Liver (tissue), 8 donors: ENCODE measurements at regions not wholly inside any gene's neighbourhood (a gene's known extent, or its start where the extent isn't known, plus 50 kb on each side); places are given as distances from the start of the nearest gene placed in this dataset.

Experiments used
- DNase-seq: peaks from one replicate; pipeline ENCODE4 v3.0.0-alpha.2; 2017; ENCODE audit warnings: low spot score
- H3K27ac ChIP-seq, 2 donors: one replicate each; pipeline ENCODE4 v1.7.0; 2013; ENCODE audit warnings: inconsistent platforms in 2 of 2, low read length in 2 of 2, control low read depth in 1 of 2, low read depth in 1 of 2, mild to moderate bottlenecking in 1 of 2
- H3K27me3 ChIP-seq, 4 donors: one replicate each; pipeline versions ENCODE4 v1.6.1 to v1.7.0; 2013; ENCODE audit warnings: low read length in 3 of 4, inconsistent platforms in 1 of 4, mild to moderate bottlenecking in 1 of 4, moderate library complexity in 1 of 4; ENCODE audit not compliant: control insufficient read depth in 4 of 4, insufficient read depth in 4 of 4
- H3K36me3 ChIP-seq, 4 donors: one replicate each; pipeline versions ENCODE4 v1.6.1 to v1.7.0; 2013; ENCODE audit warnings: low read length in 3 of 4, mild to moderate bottlenecking in 3 of 4, low read depth in 1 of 4, moderate library complexity in 1 of 4; ENCODE audit not compliant: control insufficient read depth in 4 of 4, insufficient read depth in 3 of 4
- H3K4me1 ChIP-seq, 4 donors: one replicate each; pipeline versions ENCODE4 v1.6.1 to v1.7.0; 2013; ENCODE audit warnings: low read length in 3 of 4, mild to moderate bottlenecking in 3 of 4, moderate library complexity in 1 of 4; ENCODE audit not compliant: control insufficient read depth in 4 of 4, insufficient read depth in 4 of 4
- H3K4me3 ChIP-seq, 3 donors: one replicate each; pipeline versions ENCODE4 v1.6.1 to v1.7.0; 2013; ENCODE audit warnings: low read length in 3 of 3, control low read depth in 1 of 3, low read depth in 1 of 3, mild to moderate bottlenecking in 1 of 3
- H3K9ac ChIP-seq, 2 donors: one replicate each; pipeline ENCODE4 v1.7.0; 2013; ENCODE audit warnings: low read length in 2 of 2, mild to moderate bottlenecking in 2 of 2, moderate library complexity in 2 of 2, control low read depth in 1 of 2, low read depth in 1 of 2
- H3K9me3 ChIP-seq, 4 donors: one replicate each; pipeline versions ENCODE4 v1.6.1 to v1.7.0; 2013; ENCODE audit warnings: low read length in 3 of 4; ENCODE audit not compliant: control insufficient read depth in 4 of 4
- ATF3 ChIP-seq: IDR thresholded peaks from 2 replicates; pipeline ENCODE4 v1.6.1; 2016; ENCODE audit warnings: antibody characterized with exemption
- CTCF ChIP-seq: fragments of 150-350 bp; IDR thresholded peaks from 2 replicates; pipeline ENCODE4 v1.5.1; 2017; ENCODE audit warnings: improper control_type of control experiment, low read depth, low read length; ENCODE audit not compliant: missing input control
- EGR1 ChIP-seq, 2 donors: IDR thresholded peaks; 2 replicates each; pipeline ENCODE4 v1.6.1; 2016 to 2018; ENCODE audit warnings: antibody characterized with exemption in 2 of 2, low read depth in 2 of 2
- FOXA1 ChIP-seq: IDR thresholded peaks from 2 replicates; pipeline ENCODE4 v1.6.1; 2016; ENCODE audit warnings: antibody characterized with exemption
- FOXA2 ChIP-seq: IDR thresholded peaks from 2 replicates; pipeline ENCODE4 v1.6.1; 2016; ENCODE audit warnings: antibody characterized with exemption
- GABPA ChIP-seq, 2 donors: IDR thresholded peaks in 1 of 2; conservative IDR thresholded peaks in 1 of 2; 2 replicates each; pipeline ENCODE4 v1.6.1; 2016; ENCODE audit warnings: antibody characterized with exemption in 2 of 2, mild to moderate bottlenecking in 1 of 2, moderate library complexity in 1 of 2
- HNF4A ChIP-seq, 2 donors: conservative IDR thresholded peaks; 2 replicates each; pipeline ENCODE4 v1.6.1; 2016; ENCODE audit warnings: antibody characterized with exemption in 2 of 2, mild to moderate bottlenecking in 2 of 2
- HNF4G ChIP-seq: IDR thresholded peaks from 2 replicates; pipeline ENCODE4 v1.6.1; 2016; ENCODE audit warnings: antibody characterized with exemption
- JUND ChIP-seq, 2 donors: IDR thresholded peaks; 2 replicates each; pipeline ENCODE4 v1.6.1; 2016; ENCODE audit warnings: antibody characterized with exemption in 2 of 2
- MAX ChIP-seq: IDR thresholded peaks from 2 replicates; pipeline ENCODE4 v1.6.1; 2016; ENCODE audit warnings: antibody characterized with exemption
- NR2F2 ChIP-seq: IDR thresholded peaks from 2 replicates; pipeline ENCODE4 v1.6.1; 2016; ENCODE audit warnings: antibody characterized with exemption
- RAD21 ChIP-seq, 2 donors: IDR thresholded peaks; 2 replicates each; pipeline ENCODE4 v1.6.1; 2016; ENCODE audit warnings: antibody characterized with exemption in 2 of 2, mild to moderate bottlenecking in 2 of 2
- REST ChIP-seq: IDR thresholded peaks from 2 replicates; pipeline ENCODE4 v1.6.1; 2016; ENCODE audit warnings: antibody characterized with exemption, mild to moderate bottlenecking
- RXRA ChIP-seq, 2 donors: IDR thresholded peaks; 2 replicates each; pipeline ENCODE4 v1.6.1; 2017 to 2018; ENCODE audit warnings: antibody characterized with exemption in 2 of 2, mild to moderate bottlenecking in 1 of 2
- SP1 ChIP-seq: IDR thresholded peaks from 2 replicates; pipeline ENCODE4 v1.6.1; 2018; ENCODE audit warnings: antibody characterized with exemption, mild to moderate bottlenecking
- TAF1 ChIP-seq: conservative IDR thresholded peaks from 2 replicates; pipeline ENCODE4 v1.6.1; 2016; ENCODE audit warnings: antibody characterized with exemption, mild to moderate bottlenecking
- YY1 ChIP-seq: IDR thresholded peaks from 2 replicates; pipeline ENCODE4 v1.6.1; 2016; ENCODE audit warnings: antibody characterized with exemption, mild to moderate bottlenecking
- ZBTB33 ChIP-seq: IDR thresholded peaks from 2 replicates; pipeline ENCODE4 v1.6.1; 2016; ENCODE audit warnings: antibody characterized with exemption
- WGBS: extraction: QIAGEN DNeasy Blood & Tissue Kit; methylation state at CpG from one replicate; pipeline ENCODE4 v1.1.7; 2013; 5-methylcytosine and 5-hydroxymethylcytosine counted together
- donor health status: healthy.
- donor health status: healthy.
- donor health status: healthy.
- donor health status: healthy.
- donor health status: healthy.

GRCh38 chr4:123077330-123077729 is 154.9 kb upstream of the NUDT6 start:
- Histone ChIP-seq H3K4me3 (no peak overlapping the region), H3K9me3 (no peaks in the 10 kb centered on the region), H3K27ac (no peak overlapping the region), H3K36me3 (no peaks in the 10 kb centered on the region), H3K9ac (no peak overlapping the region), H3K27me3 (no peaks in the 10 kb centered on the region), H3K4me1 (no peaks in the 10 kb centered on the region)
- no peak for DNase-seq
- TF ChIP-seq HNF4G (no peak), ZBTB33 (no peak), RXRA (IDR thresholded peaks at IDR 0.05) (no peak), RAD21 (IDR thresholded peaks at IDR 0.05) (no peak), NR2F2 (no peak), HNF4A (conservative IDR thresholded peaks at IDR 0.05) (no peak), TAF1 (no peak), MAX (no peak), YY1 (no peak), ATF3 (no peak), JUND (IDR thresholded peaks at IDR 0.05) (no peak), SP1 (no peak), CTCF (no peak), FOXA2 (no peak), REST (no peak), EGR1 (IDR thresholded peaks at IDR 0.05; ENCODE audit: low read depth in 2 of 2) (no peak), FOXA1 (no peak), GABPA (IDR thresholded peaks at IDR 0.05 in 1 of 2, conservative IDR thresholded peaks at IDR 0.05 in 1 of 2) (no peak)
- WGBS: 99% methylated on average over 2 of the region's 2 CpGs

GRCh38 chr4:123081971-123082370 is 159.6 kb upstream of the NUDT6 start:
- no peak for DNase-seq
- no peaks in the 10 kb centered on the region for H3K4me1 ChIP-seq
- H3K9me3 ChIP-seq: no peaks in the 10 kb centered on the region
- no peak overlapping the region for H3K27ac ChIP-seq
- H3K36me3 ChIP-seq: no peaks in the 10 kb centered on the region
- no peaks in the 10 kb centered on the region for H3K27me3 ChIP-seq
- WGBS: 94% methylated on average over 3 of the region's 3 CpGs
- H3K9ac ChIP-seq: no peak overlapping the region
- no peak overlapping the region for H3K4me3 ChIP-seq
- no peak for TF ChIP-seq HNF4A (conservative IDR thresholded peaks at IDR 0.05)
- TF ChIP-seq HNF4G: no peak
- TF ChIP-seq NR2F2: no peak
- TF ChIP-seq ATF3: no peak
- TF ChIP-seq YY1: no peak
- no peak for TF ChIP-seq FOXA1
- no peak for TF ChIP-seq FOXA2
- TF ChIP-seq GABPA (IDR thresholded peaks at IDR 0.05 in 1 of 2, conservative IDR thresholded peaks at IDR 0.05 in 1 of 2): no peak
- no peak for TF ChIP-seq TAF1
- no peak for TF ChIP-seq MAX
- TF ChIP-seq CTCF: no peak
- no peak for TF ChIP-seq ZBTB33
- TF ChIP-seq JUND (IDR thresholded peaks at IDR 0.05): no peak
- no peak for TF ChIP-seq RAD21 (IDR thresholded peaks at IDR 0.05)
